H1 (cell line): ENCODE measurements at regions not wholly inside any gene's neighbourhood (a gene's known extent, or its start where the extent isn't known, plus 50 kb on each side); places are given as distances from the start of the nearest gene placed in this dataset.

Source experiments
- CTCF ChIA-PET: fragments of 300-600 bp; sonication (Branson Sonifier 250); formaldehyde crosslinking; loops from one replicate; lab custom pipeline; 2021; ENCODE audit not compliant: partially characterized antibody; lab: Charles Lee
- POLR2A ChIA-PET: fragments of 300-600 bp; sonication (Branson Sonifier 250); formaldehyde crosslinking; loops from one replicate; lab custom pipeline; 2021; ENCODE audit warnings: inconsistent platforms; ENCODE audit not compliant: partially characterized antibody; lab: Charles Lee
- DNase-seq, 2 experiments: peaks; one replicate each; pipeline versions ENCODE4 v3.0.0 to v3.0.0-alpha.2; 2010 to 2022; ENCODE audit warnings: low spot score in 2 of 2, low read depth in 1 of 2, mixed read lengths in 1 of 2
- FAIRE-seq: peaks from 2 replicates; lab custom pipeline; 2011; peaks lifted over from hg19 to GRCh38; lab: Jason Lieb, UNC
- H2AFZ ChIP-seq: 2 replicates; pipeline ENCODE4 v1.8.1; 2012; ENCODE audit warnings: low read length, inconsistent platforms
- H2AK5ac ChIP-seq: 2 replicates; pipeline ENCODE4 v1.6.1; 2013; ENCODE audit warnings: low read depth, low read length
- H2BK120ac ChIP-seq: replicated peaks from 2 replicates; pipeline ENCODE3; 2013; ENCODE audit warnings: low read depth, low read length, inconsistent platforms
- H2BK12ac ChIP-seq: 2 replicates; pipeline ENCODE4 v1.6.1; 2013; ENCODE audit warnings: low read depth, low read length
- H2BK15ac ChIP-seq: 2 replicates; pipeline ENCODE4 v1.6.1; 2013; ENCODE audit warnings: low read length
- H2BK20ac ChIP-seq: 2 replicates; pipeline ENCODE4 v1.6.1; 2013; ENCODE audit warnings: low read length
- H2BK5ac ChIP-seq: 2 replicates; pipeline ENCODE4 v1.6.1; 2013; ENCODE audit warnings: low read depth, low read length
- H3K14ac ChIP-seq: 2 replicates; pipeline ENCODE4 v1.6.1; 2013; ENCODE audit warnings: inconsistent platforms; ENCODE audit not compliant: insufficient read length
- H3K18ac ChIP-seq: 2 replicates; pipeline ENCODE4 v1.6.1; 2013; ENCODE audit warnings: low read length; ENCODE audit errors: extremely low read depth
- H3K23ac ChIP-seq: 2 replicates; pipeline ENCODE4 v1.6.1; 2013; ENCODE audit warnings: inconsistent platforms; ENCODE audit not compliant: insufficient read length
- H3K23me2 ChIP-seq: 2 replicates; pipeline ENCODE4 v1.6.1; 2013; ENCODE audit warnings: low read depth, low read length
- H3K27ac ChIP-seq: 2 replicates; pipeline ENCODE4 v1.6.1; 2011; ENCODE audit warnings: low read depth, low read length, inconsistent platforms
- H3K27me3 ChIP-seq, 4 experiments: replicated peaks in 1 of 4; 1 replicate in 1 of 4; 2 replicates in 3 of 4; pipeline versions ENCODE4 v1.6.1 to v1.8.1; 2011 to 2013; ENCODE audit warnings: low read length in 3 of 4, mild to moderate bottlenecking in 3 of 4, inconsistent platforms in 2 of 4, mixed read lengths in 2 of 4, moderate library complexity in 1 of 4; ENCODE audit not compliant: control insufficient read depth in 3 of 4, insufficient read depth in 3 of 4; ENCODE audit errors: extremely low read depth in 1 of 4
- H3K36me3 ChIP-seq, 4 experiments: 2 replicates each; pipeline versions ENCODE4 v1.6.1 to v1.8.1; 2011 to 2013; ENCODE audit warnings: mild to moderate bottlenecking in 4 of 4, low read length in 3 of 4, moderate library complexity in 2 of 4, control low read depth in 1 of 4, inconsistent platforms in 1 of 4; ENCODE audit not compliant: insufficient read depth in 4 of 4, control insufficient read depth in 2 of 4
- H3K4ac ChIP-seq: replicated peaks from 2 replicates; pipeline ENCODE3; 2013; ENCODE audit warnings: low read length, low read depth, mixed read lengths, inconsistent platforms; ENCODE audit not compliant: insufficient read length
- H3K4me1 ChIP-seq, 4 experiments: replicated peaks in 1 of 4; 1 replicate in 1 of 4; 2 replicates in 3 of 4; pipeline versions ENCODE4 v1.6.1 to v1.8.1; 2011 to 2013; ENCODE audit warnings: low read length in 3 of 4, inconsistent platforms in 2 of 4, mixed read lengths in 1 of 4; ENCODE audit not compliant: insufficient read depth in 4 of 4, control insufficient read depth in 3 of 4
- H3K4me2 ChIP-seq, 2 experiments: 2 replicates each; pipeline versions ENCODE4 v1.6.1 to v1.8.1; 2011 to 2013; ENCODE audit warnings: low read depth in 2 of 2, low read length in 2 of 2, control low read depth in 1 of 2, inconsistent platforms in 1 of 2, mild to moderate bottlenecking in 1 of 2; ENCODE audit not compliant: insufficient read depth in 1 of 2
- H3K4me3 ChIP-seq, 4 experiments: fragments of 200-600, 300-600 bp in 1 of 4; sonication (generic), shearing (Covaris generic), sonication (Bioruptor Twin) in 1 of 4; 2 replicates each; pipeline versions ENCODE4 v1.5.1 to v1.8.1; 2011 to 2016; ENCODE audit warnings: low read length in 4 of 4, low read depth in 3 of 4, control low read depth in 2 of 4, inconsistent platforms in 2 of 4, mild to moderate bottlenecking in 2 of 4, mixed read lengths in 1 of 4, moderate library complexity in 1 of 4; ENCODE audit not compliant: insufficient read depth in 2 of 4; ENCODE audit errors: extremely low read depth in 1 of 4
- H3K56ac ChIP-seq: replicated peaks from 2 replicates; pipeline ENCODE3; 2013; ENCODE audit warnings: low read depth, mild to moderate bottlenecking, mixed read lengths, low read length, inconsistent platforms; ENCODE audit not compliant: insufficient read length
- H3K79me1 ChIP-seq: 2 replicates; pipeline ENCODE4 v1.6.1; 2013; ENCODE audit warnings: low read depth, low read length, control low read depth
- H3K79me2 ChIP-seq, 2 experiments: 2 replicates each; pipeline versions ENCODE4 v1.6.1 to v1.8.1; 2012 to 2013; ENCODE audit warnings: low read length in 2 of 2, mild to moderate bottlenecking in 2 of 2, inconsistent platforms in 1 of 2; ENCODE audit not compliant: insufficient read depth in 2 of 2, control insufficient read depth in 1 of 2
- H3K9ac ChIP-seq, 4 experiments: replicated peaks in 1 of 4; 1 replicate in 1 of 4; 2 replicates in 3 of 4; pipeline versions ENCODE4 v1.6.1 to v1.8.1; 2011 to 2013; ENCODE audit warnings: low read depth in 3 of 4, low read length in 3 of 4, control low read depth in 2 of 4, mild to moderate bottlenecking in 2 of 4, moderate library complexity in 2 of 4, inconsistent platforms in 1 of 4; ENCODE audit errors: extremely low read depth in 1 of 4
- H3K9me3 ChIP-seq, 2 experiments: 2 replicates each; pipeline versions ENCODE4 v1.6.1 to v1.8.1; 2012 to 2013; ENCODE audit warnings: mild to moderate bottlenecking in 2 of 2, moderate library complexity in 2 of 2, control low read depth in 1 of 2, inconsistent platforms in 1 of 2, low read depth in 1 of 2, low read length in 1 of 2, mixed read lengths in 1 of 2; ENCODE audit not compliant: insufficient read depth in 2 of 2
- H4K20me1 ChIP-seq, 2 experiments: replicated peaks in 1 of 2; 2 replicates each; pipeline versions ENCODE3 to v1.8.1; 2011 to 2013; ENCODE audit warnings: inconsistent platforms in 2 of 2, low read length in 2 of 2, mild to moderate bottlenecking in 1 of 2; ENCODE audit not compliant: insufficient read depth in 2 of 2, control insufficient read depth in 1 of 2
- H4K5ac ChIP-seq: 2 replicates; pipeline ENCODE4 v1.6.1; 2013; ENCODE audit warnings: low read length, low read depth, mixed read lengths, inconsistent platforms; ENCODE audit not compliant: insufficient read length
- H4K8ac ChIP-seq: 2 replicates; pipeline ENCODE4 v1.8.0; 2013; ENCODE audit warnings: mild to moderate bottlenecking, moderate library complexity, low read length, inconsistent platforms; ENCODE audit not compliant: insufficient read depth; ENCODE audit errors: extremely low read depth
- H4K91ac ChIP-seq: replicated peaks from 2 replicates; pipeline ENCODE3; 2013; ENCODE audit warnings: low read length, mixed read lengths, inconsistent platforms; ENCODE audit not compliant: insufficient read length
- CBX5 ChIP-seq: fragments of 300-800, 300-1000 bp; sonication (generic); IDR thresholded peaks from 2 replicates; pipeline ENCODE4 v1.7.1; 2016; ENCODE audit warnings: antibody characterized with exemption, low read length, low read depth
- CHD2 ChIP-seq: IDR thresholded peaks from 2 replicates; pipeline ENCODE4 v1.6.1; 2012; ENCODE audit warnings: low read length, improper control_type of control experiment
- EP300 ChIP-seq, 2 experiments: IDR thresholded peaks; 1 replicate in 1 of 2; 2 replicates in 1 of 2; pipeline ENCODE4 v1.6.1; 2011 to 2012; ENCODE audit warnings: low read depth in 2 of 2, low read length in 2 of 2, mild to moderate bottlenecking in 2 of 2, borderline replicate concordance in 1 of 2, inconsistent platforms in 1 of 2, moderate library complexity in 1 of 2
- EZH2 ChIP-seq: fragments of 200-600 bp; sonication (generic); IDR thresholded peaks from 2 replicates; pipeline ENCODE4 v1.7.1; 2012; ENCODE audit warnings: low read depth, mild to moderate bottlenecking, moderate library complexity, low read length, inconsistent platforms; ENCODE audit not compliant: severe bottlenecking
- FOSL1 ChIP-seq: IDR thresholded peaks from 2 replicates; pipeline ENCODE4 v1.6.1; 2011; ENCODE audit warnings: mild to moderate bottlenecking, low read depth, low read length, moderate library complexity; ENCODE audit not compliant: insufficient read depth
- HDAC2 ChIP-seq, 2 experiments: fragments of 300-600 bp in 1 of 2; sonication (generic) in 1 of 2; IDR thresholded peaks; 2 replicates each; pipeline ENCODE4 v1.6.1; 2011 to 2012; ENCODE audit warnings: low read depth in 2 of 2, low read length in 2 of 2, mild to moderate bottlenecking in 2 of 2, moderate library complexity in 2 of 2, borderline replicate concordance in 1 of 2, inconsistent platforms in 1 of 2
- RXRA ChIP-seq: IDR thresholded peaks from 2 replicates; pipeline ENCODE4 v1.6.1; 2011; ENCODE audit warnings: low read depth, mild to moderate bottlenecking, low read length, moderate library complexity; ENCODE audit not compliant: insufficient read depth
- SAP30 ChIP-seq: fragments of 300-600 bp; sonication (generic); IDR thresholded peaks from 2 replicates; pipeline ENCODE4 v1.7.1; 2012; ENCODE audit warnings: low read length, moderate library complexity, mild to moderate bottlenecking, inconsistent platforms; ENCODE audit not compliant: insufficient read depth, insufficient replicate concordance
- SP2 ChIP-seq: IDR thresholded peaks from 2 replicates; pipeline ENCODE4 v1.6.1; 2012; ENCODE audit warnings: mild to moderate bottlenecking, low read length, inconsistent platforms
- SP4 ChIP-seq: IDR thresholded peaks from 2 replicates; pipeline ENCODE4 v1.6.1; 2012; ENCODE audit warnings: low read length, inconsistent platforms
- WGBS, 2 experiments: shearing (Covaris generic) in 1 of 2; methylation state at CpG; one replicate each; pipeline versions ENCODE4 v1.1.6 to v1.1.7; 2013 to 2015; ENCODE audit warnings: low lambda C conversion rate in 2 of 2, mixed read lengths in 2 of 2, inconsistent platforms in 1 of 2, low coverage in 1 of 2, missing lambda C conversion rate in 1 of 2; ENCODE audit not compliant: insufficient replicate concordance in 2 of 2, insufficient coverage in 1 of 2, insufficient read length in 1 of 2; ENCODE audit errors: extremely low coverage in 1 of 2, missing lambda C conversion rate in 1 of 2; 5-methylcytosine and 5-hydroxymethylcytosine counted together

DNA sequence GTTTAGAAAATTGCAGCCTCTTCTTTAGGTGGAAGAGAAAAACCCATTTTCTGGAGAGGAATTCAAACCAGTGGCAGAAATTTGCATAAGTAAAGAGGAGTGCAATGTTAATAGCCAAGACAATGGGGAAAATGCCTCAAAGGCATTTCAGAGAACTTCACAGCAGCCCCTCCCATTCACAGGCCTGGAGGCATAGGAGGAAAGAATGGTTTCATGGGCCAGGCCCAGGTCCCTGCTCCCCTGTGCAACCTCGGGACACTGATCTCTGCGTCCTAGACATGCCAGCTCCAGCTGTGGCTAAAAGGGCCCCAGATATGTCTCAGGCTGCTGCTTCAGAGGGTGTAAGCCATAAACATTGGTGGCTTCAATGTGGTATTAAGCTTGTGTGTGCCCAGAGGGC lies 161.8 kb upstream of the CENPE start:
- Histone ChIP-seq H3K27ac (no peak overlapping the region), H4K8ac (no peak overlapping the region), H4K20me1 (no peaks in the 10 kb centered on the region), H3K79me1 (no peaks in the 10 kb centered on the region), H3K4ac (no peak overlapping the region), H3K4me3 (no peak overlapping the region), H2BK20ac (no peak overlapping the region), H3K4me2 (no peak overlapping the region), H4K91ac (no peak overlapping the region), H3K14ac (no peak overlapping the region), H2BK120ac (no peak overlapping the region), H2BK12ac (no peak overlapping the region), H3K36me3 (peaks cover 0 to 9% (median 3%) of the 10 kb centered on the region in 4 experiments; a peak in 3 of 8 replicates), H3K56ac (no peak overlapping the region), H4K5ac (no peak overlapping the region), H3K9me3 (peaks cover 23 to 38% of the 10 kb centered on the region in 2 experiments), H3K79me2 (no peaks in the 10 kb centered on the region), H2AFZ (no peak overlapping the region), H2BK5ac (no peak overlapping the region), H3K27me3 (no peaks in the 10 kb centered on the region), H2AK5ac (no peak overlapping the region), H3K23me2 (no peaks in the 10 kb centered on the region), H2BK15ac (no peak overlapping the region), H3K4me1 (no peaks in the 10 kb centered on the region), H3K18ac (no peak overlapping the region), H3K23ac (no peak overlapping the region), H3K9ac (no peak overlapping the region)
- ChIA-PET CTCF (no interaction called here), POLR2A (no interaction called here)
- WGBS, 2 experiments = 100% methylated on average over 2 of the region's 2 CpGs; no CpG with 5 or more reads in 1 of the 2 experiments
- FAIRE-seq = no peak
- DNase-seq = no peak
- TF ChIP-seq SP4 = no peak
- no peak for TF ChIP-seq SP2
- TF ChIP-seq RXRA = no peak
- no peak for TF ChIP-seq CHD2
- no peak for TF ChIP-seq HDAC2 (IDR thresholded peaks at IDR 0.05; ENCODE audit: borderline replicate concordance in 1 of 2, low read depth in 2 of 2, low read length in 2 of 2)
- no peak for TF ChIP-seq EZH2
- TF ChIP-seq SAP30 = no peak
- TF ChIP-seq FOSL1 = no peak
- no peak for TF ChIP-seq CBX5
- TF ChIP-seq EP300 (IDR thresholded peaks at IDR 0.05; ENCODE audit: borderline replicate concordance in 1 of 2, low read depth in 2 of 2, low read length in 2 of 2) = no peak
